Left ventricle myocardium superior (tissue), 1 donor: ENCODE measurements at regions not wholly inside any gene's neighbourhood (a gene's known extent, or its start where the extent isn't known, plus 50 kb on each side); places are given as distances from the start of the nearest gene placed in this dataset.
"Not testable (repeated sequence)": the region's sequence is repeated elsewhere in the genome, so short reads cannot be mapped to it uniquely, and the experiment has no call there.

Experiments
- ATAC-seq: fragments of 200-7000 bp; cut with Tn5 transposase; one replicate; pipeline ENCODE4 v1.9.1; 2020; ENCODE audit warnings: mild to moderate bottlenecking, moderate library complexity
- DNase-seq: peaks from one replicate; pipeline ENCODE4 v3.0.0-alpha.2; 2020
- intact Hi-C: fragments of 100-400 bp; cut with micrococcal nuclease; formaldehyde crosslinking; loops from one replicate; pipeline ENCODE4 v1.11.0; 2022
- donor health status: DM: no; HTN: yes; CAD: no; lungs with severe emphysema.

DNA sequence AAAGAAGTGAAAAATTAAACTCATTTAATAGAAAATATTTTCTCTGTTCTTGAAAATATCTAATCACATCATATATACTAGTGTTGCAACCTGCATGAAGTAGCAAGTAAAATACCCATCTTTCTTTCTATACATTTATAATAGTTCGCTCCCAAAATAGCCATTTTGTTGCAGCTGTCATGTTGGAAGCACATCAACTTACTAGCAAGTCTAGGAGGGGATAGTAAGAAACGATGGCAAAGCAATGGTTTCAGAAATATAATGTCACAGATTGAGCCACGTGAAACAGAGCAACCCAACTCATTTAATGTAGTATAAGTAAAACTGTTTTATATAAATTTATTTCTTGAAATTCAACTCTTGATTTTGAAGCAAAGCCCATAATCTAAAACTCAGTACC, 521.8 kb downstream of the LRRIQ3 start:
- intact Hi-C loops = no loop called here
- DNase-seq = no peak
- ATAC-seq = no peak

- DNase-seq (no peak), ATAC-seq (no peak)
- intact Hi-C loops = no loop called here
Measured at GRCh38 chr1:73674945-73675561, 522.9 kb downstream of the LRRIQ3 start.

- intact Hi-C loops = no loop called here
- no peak for ATAC-seq
Measured at GRCh38 chr1:73673971-73674370, 524.0 kb downstream of the LRRIQ3 start.

GRCh38 chr1:73671530-73671929, 526.4 kb downstream of the LRRIQ3 start:
- intact Hi-C loops = no loop called here
- no peak for DNase-seq
- no peak for ATAC-seq

More at GRCh38 chr1:73673971-73674370, 524.0 kb downstream of the LRRIQ3 start:
- no peak for DNase-seq

DNA sequence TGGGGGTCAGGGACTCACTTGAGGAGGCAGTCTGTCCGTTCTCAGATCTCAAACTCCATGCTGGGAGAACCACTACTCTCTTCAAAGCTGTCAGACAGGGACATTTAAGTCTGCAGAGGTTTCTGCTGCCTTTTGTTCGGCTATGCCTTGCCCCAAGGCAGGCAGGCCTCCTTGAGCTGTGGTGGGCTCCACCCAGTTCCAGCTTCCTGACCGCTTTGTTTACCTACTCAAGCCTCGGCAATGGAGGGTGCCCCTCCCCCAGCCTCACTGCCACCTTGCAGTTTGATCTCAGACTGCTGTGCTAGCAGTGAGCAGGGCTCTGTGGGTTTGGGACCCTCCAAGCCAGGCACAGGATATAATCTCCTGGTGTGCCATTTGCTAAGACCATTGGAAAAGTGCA, 530.0 kb downstream of the LRRIQ3 start:
- DNase-seq, intact Hi-C loops, ATAC-seq: not testable (repeated sequence)

GRCh38 chr1:73662526-73662925, 535.5 kb downstream of the LRRIQ3 start:
- DNase-seq = no peak
- intact Hi-C loops = no loop called here
- no peak for ATAC-seq

GRCh38 chr1:73659136-73659535, 538.8 kb downstream of the LRRIQ3 start:
- intact Hi-C loops = no loop called here
- no peak for ATAC-seq
- no peak for DNase-seq

- intact Hi-C loops = no loop called here
- DNase-seq (no peak), ATAC-seq (no peak)
Measured at GRCh38 chr1:73654714-73655113, 543.3 kb downstream of the LRRIQ3 start.

DNA sequence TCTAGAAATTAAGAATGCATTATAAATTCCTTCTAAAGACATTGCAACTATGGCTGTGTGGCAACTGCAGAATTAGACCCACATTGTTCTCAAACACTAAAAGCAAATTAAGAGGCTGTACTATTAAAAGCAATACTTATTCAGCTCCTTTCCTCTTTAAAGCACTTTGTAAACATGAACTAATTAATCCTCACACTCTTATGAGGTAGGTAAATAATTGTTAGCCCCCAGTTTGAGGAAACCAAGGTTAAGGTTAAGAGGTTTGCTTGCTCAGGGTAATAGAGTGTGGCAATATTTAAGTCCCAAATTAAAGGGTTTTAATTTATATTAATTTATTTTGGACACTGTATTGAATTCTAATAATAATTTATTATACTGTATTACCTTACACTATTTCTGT, 553.8 kb downstream of the LRRIQ3 start:
- intact Hi-C loops = no loop called here
- no peak for DNase-seq

GRCh38 chr1:73639494-73639893, 558.5 kb downstream of the LRRIQ3 start:
- intact Hi-C loops = no loop called here
- ATAC-seq = no peak
- no peak for DNase-seq

More for the DNA sequence above, 553.8 kb downstream of the LRRIQ3 start:
- ATAC-seq = no peak

GRCh38 chr1:73637264-73637663, 560.7 kb downstream of the LRRIQ3 start:
- DNase-seq = no peak
- no peak for ATAC-seq
- intact Hi-C loops = no loop called here

GRCh38 chr1:73635021-73635420, 563.0 kb downstream of the LRRIQ3 start:
- intact Hi-C loops = no loop called here
- no peak for DNase-seq
- no peak for ATAC-seq

GRCh38 chr1:73627723-73628122, 570.3 kb downstream of the LRRIQ3 start:
- intact Hi-C loops = no loop called here
- DNase-seq = no peak
- ATAC-seq = no peak

- ATAC-seq (no peak), DNase-seq (no peak)
- intact Hi-C loops = no loop called here
Measured at GRCh38 chr1:73626326-73626725, 571.6 kb downstream of the LRRIQ3 start.

GRCh38 chr1:73623946-73624345, 574.0 kb downstream of the LRRIQ3 start:
- no peak for ATAC-seq
- no peak for DNase-seq
- intact Hi-C loops = no loop called here

DNA sequence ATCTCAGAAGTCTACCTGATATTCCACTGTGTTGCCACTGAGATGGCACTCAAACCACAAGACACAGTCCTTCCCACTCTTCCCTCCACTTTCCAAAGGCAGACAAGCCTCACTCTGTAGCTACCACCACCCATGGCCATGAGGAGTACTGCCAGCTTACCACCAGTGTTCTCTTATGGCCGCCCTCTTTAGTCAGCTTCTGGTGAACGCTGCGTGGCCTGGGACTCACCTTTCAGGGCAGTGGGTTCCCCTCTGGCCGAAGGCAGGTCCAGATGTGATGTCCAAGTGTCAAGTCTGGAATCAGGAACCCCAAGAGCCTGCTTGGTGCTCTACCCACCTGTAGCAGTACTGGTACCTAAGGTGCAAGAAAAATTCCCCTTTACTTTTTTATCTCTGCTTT, 580.8 kb downstream of the LRRIQ3 start:
- DNase-seq = no peak
- intact Hi-C loops = no loop called here
- ATAC-seq = no peak

- DNase-seq (no peak), ATAC-seq (no peak)
Measured at GRCh38 chr1:73611681-73612080, 586.3 kb downstream of the LRRIQ3 start.

DNA sequence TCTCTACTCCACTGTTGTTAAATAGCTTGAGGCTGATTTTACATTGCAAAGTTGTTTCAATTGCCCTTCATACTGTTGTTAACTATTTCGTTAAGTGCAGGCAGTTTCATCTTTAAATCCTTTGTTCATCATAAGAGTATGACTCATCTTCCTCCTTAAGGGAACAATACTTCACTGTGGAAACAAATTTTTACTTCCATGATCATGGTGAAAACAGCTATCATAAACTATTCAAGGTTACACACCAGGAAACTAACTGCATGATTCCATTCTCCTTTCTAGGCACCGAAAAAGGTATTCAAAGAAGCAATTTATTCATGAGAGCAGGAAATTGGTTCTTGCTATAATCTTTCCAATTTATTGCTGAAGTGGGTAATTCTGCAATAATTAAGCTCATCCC, 593.2 kb downstream of the LRRIQ3 start:
- no peak for ATAC-seq
- intact Hi-C loops = no loop called here
- DNase-seq = no peak

More at GRCh38 chr1:73611681-73612080, 586.3 kb downstream of the LRRIQ3 start:
- intact Hi-C loops = no loop called here

- intact Hi-C loops = no loop called here
- DNase-seq (no peak), ATAC-seq (no peak)
Measured at GRCh38 chr1:73604211-73604610, 593.8 kb downstream of the LRRIQ3 start.

- intact Hi-C loops = no loop called here
- ATAC-seq = no peak
- DNase-seq = no peak
Measured at GRCh38 chr1:73593804-73594203, 604.2 kb downstream of the LRRIQ3 start.

DNA sequence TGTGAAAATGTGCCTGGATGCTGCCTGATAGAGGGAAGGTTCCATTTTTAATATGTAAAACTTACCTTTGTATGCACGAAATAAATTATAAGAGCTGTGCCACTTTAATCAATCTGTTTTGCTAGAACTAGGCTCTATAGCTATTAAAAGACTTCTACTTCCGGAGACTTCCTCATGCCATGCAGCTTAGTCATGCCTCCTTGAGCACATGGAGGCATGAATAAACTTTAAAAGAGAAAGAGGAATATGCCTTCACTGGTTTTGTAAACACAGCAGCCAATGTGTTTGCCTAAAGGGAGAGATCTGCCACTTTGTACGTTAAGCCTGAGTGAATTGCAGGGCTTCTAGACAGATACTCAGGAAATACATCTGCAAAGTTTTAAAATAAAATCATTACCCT, 604.6 kb downstream of the LRRIQ3 start:
- intact Hi-C loops = no loop called here
- ATAC-seq (no peak), DNase-seq (no peak)

- no peak for ATAC-seq
- DNase-seq = no peak
- intact Hi-C loops = no loop called here
Measured at GRCh38 chr1:73587080-73587479, 610.9 kb downstream of the LRRIQ3 start.
